Suprapubic skin (tissue), 4 donors: ENCODE measurements at regions not wholly inside any gene's neighbourhood (a gene's known extent, or its start where the extent isn't known, plus 50 kb on each side); places are given as distances from the start of the nearest gene placed in this dataset.

Experiments used
- EP300 ChIP-seq: sonication (generic); formaldehyde crosslinking; IDR thresholded peaks from one replicate; pipeline ENCODE4 v1.6.1; 2017; ENCODE audit warnings: antibody characterized with exemption
- POLR2A ChIP-seq, 2 donors: fragments of 450-650 bp; IDR thresholded peaks; one replicate each; pipeline ENCODE4 v1.6.1; 2017; ENCODE audit warnings: antibody characterized with exemption in 2 of 2, mild to moderate bottlenecking in 2 of 2, moderate library complexity in 2 of 2
- POLR2AphosphoS5 ChIP-seq, 3 donors: sonication (generic); formaldehyde crosslinking; IDR thresholded peaks; one replicate each; pipeline ENCODE4 v1.6.1; 2017; ENCODE audit warnings: antibody characterized with exemption in 3 of 3
- TF ChIP-seq, protein P1 (sequence below), 2 donors: fragments of 200-600 bp in 1 of 2; fragments of 450-650 bp in 1 of 2; sonication (generic) in 1 of 2; IDR thresholded peaks; one replicate each; pipeline ENCODE4 v1.5.1; 2016 to 2019; ENCODE audit warnings: antibody characterized with exemption in 2 of 2, mild to moderate bottlenecking in 1 of 2, moderate library complexity in 1 of 2

DNA sequence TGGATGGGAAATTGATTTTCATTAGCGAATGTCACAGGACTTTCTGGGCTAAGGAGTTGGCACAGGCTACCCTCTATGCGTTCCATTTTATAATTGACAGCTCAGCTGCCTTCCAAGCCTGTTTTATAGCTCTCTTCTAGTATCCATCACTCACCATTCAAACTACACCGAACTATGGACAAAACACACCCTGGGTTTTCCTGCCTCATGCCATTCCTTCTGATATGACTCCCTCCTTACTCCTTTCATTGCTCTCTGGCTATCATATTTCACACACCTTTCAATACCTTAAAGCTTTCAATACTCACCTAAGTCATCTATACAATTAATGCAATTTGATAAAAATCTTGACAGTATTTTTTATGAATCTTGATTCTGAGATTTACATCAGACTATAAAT, 181.3 kb downstream of the RAP2A start:
- TF ChIP-seq, protein P1, sequence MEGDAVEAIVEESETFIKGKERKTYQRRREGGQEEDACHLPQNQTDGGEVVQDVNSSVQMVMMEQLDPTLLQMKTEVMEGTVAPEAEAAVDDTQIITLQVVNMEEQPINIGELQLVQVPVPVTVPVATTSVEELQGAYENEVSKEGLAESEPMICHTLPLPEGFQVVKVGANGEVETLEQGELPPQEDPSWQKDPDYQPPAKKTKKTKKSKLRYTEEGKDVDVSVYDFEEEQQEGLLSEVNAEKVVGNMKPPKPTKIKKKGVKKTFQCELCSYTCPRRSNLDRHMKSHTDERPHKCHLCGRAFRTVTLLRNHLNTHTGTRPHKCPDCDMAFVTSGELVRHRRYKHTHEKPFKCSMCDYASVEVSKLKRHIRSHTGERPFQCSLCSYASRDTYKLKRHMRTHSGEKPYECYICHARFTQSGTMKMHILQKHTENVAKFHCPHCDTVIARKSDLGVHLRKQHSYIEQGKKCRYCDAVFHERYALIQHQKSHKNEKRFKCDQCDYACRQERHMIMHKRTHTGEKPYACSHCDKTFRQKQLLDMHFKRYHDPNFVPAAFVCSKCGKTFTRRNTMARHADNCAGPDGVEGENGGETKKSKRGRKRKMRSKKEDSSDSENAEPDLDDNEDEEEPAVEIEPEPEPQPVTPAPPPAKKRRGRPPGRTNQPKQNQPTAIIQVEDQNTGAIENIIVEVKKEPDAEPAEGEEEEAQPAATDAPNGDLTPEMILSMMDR (IDR thresholded peaks at IDR 0.05) = no peak
- TF ChIP-seq EP300 (no peak), POLR2A (IDR thresholded peaks at IDR 0.05) (no peak), POLR2AphosphoS5 (IDR thresholded peaks at IDR 0.05) (no peak)
